HCT116 (cell line): ENCODE measurements at regions not wholly inside any gene's neighbourhood (a gene's known extent, or its start where the extent isn't known, plus 50 kb on each side); places are given as distances from the start of the nearest gene placed in this dataset.
A peak's percentile ranks its signal among the peaks of the same experiment; 100 is the strongest.

Experiments used
- ATAC-seq: fragments of 200-7000 bp; cut with Tn5 transposase; 2 replicates; pipeline ENCODE4 v1.9.1; 2020; ENCODE audit warnings: mild to moderate bottlenecking, moderate library complexity
- BruUV-seq: library from RNA; stranded (reverse); fragments of 400-500 nt; replicated peaks from 2 replicates; lab custom pipeline; 2021; lab: Mats Ljungman, UMichigan
- CTCF ChIA-PET: fragments of 300-600 bp; sonication (Branson Sonifier 250); formaldehyde crosslinking; loops from one replicate; lab custom pipeline; 2021; ENCODE audit warnings: antibody characterized with exemption; lab: Charles Lee
- POLR2A ChIA-PET: fragments of 300-600, 350-600 bp; sonication (Branson Sonifier 250); formaldehyde crosslinking; loops from one replicate; lab custom pipeline; 2021; ENCODE audit warnings: antibody characterized with exemption; lab: Charles Lee
- RAD21 ChIA-PET, 2 experiments: fragments of 300-600 bp; sonication (Branson Sonifier 250); formaldehyde crosslinking; loops; one replicate each; lab custom pipeline; 2023; ENCODE audit warnings: low total read pairs in 2 of 2; ENCODE audit not compliant: uncharacterized antibody in 2 of 2, unreplicated experiment in 2 of 2, low non-redundant PET in 1 of 2; lab: Charles Lee
- DNase-seq: peaks from one replicate; pipeline ENCODE4 v3.0.0-alpha.2; 2010; ENCODE audit warnings: low read depth, low spot score
- H2AFZ ChIP-seq: fragments of 200-600 bp; shearing (Covaris generic), sonication (generic); 2 replicates; pipeline ENCODE4 v1.6.1; 2017; ENCODE audit warnings: low read depth, mixed run types, mixed read lengths, antibody characterized with exemption, low read length; ENCODE audit not compliant: poor library complexity, severe bottlenecking
- H3K27ac ChIP-seq: 2 replicates; pipeline ENCODE4 v1.5.1; 2012; ENCODE audit warnings: low read depth, low read length
- H3K27me3 ChIP-seq: fragments of 200-600 bp; sonication (generic); 2 replicates; pipeline ENCODE4 v1.6.1; 2016; ENCODE audit warnings: mixed run types, low read length, mixed read lengths; ENCODE audit not compliant: insufficient read depth
- H3K36me3 ChIP-seq, 2 experiments: fragments of 200-500 bp in 1 of 2; fragments of 200-600 bp in 1 of 2; sonication (Bioruptor generic) in 1 of 2; sonication (generic) in 1 of 2; 2 replicates each; pipeline versions ENCODE4 v1.5.1 to v1.6.1; 2014 to 2016; ENCODE audit warnings: low read length in 2 of 2, inconsistent platforms in 1 of 2, mixed read lengths in 1 of 2, mixed run types in 1 of 2; ENCODE audit not compliant: insufficient read depth in 2 of 2, control insufficient read depth in 1 of 2
- H3K4me1 ChIP-seq, 2 experiments: fragments of 200-600 bp in 1 of 2; sonication (generic) in 1 of 2; 2 replicates each; pipeline versions ENCODE4 v1.5.1 to v1.6.1; 2012 to 2017; ENCODE audit warnings: low read length in 2 of 2, inconsistent platforms in 1 of 2, mild to moderate bottlenecking in 1 of 2, mixed read lengths in 1 of 2, mixed run types in 1 of 2, moderate library complexity in 1 of 2; ENCODE audit not compliant: insufficient read depth in 2 of 2, control insufficient read depth in 1 of 2
- H3K4me2 ChIP-seq: fragments of 200-600 bp; sonication (generic); 2 replicates; pipeline ENCODE4 v1.6.1; 2017; ENCODE audit warnings: mixed run types, low read length, mixed read lengths
- H3K4me3 ChIP-seq, 2 experiments: fragments of 200-600 bp in 1 of 2; sonication (generic) in 1 of 2; replicated peaks in 1 of 2; 2 replicates each; pipeline ENCODE4 v1.5.1; 2011 to 2016; ENCODE audit warnings: low read length in 2 of 2, control low read depth in 1 of 2, low read depth in 1 of 2, mild to moderate bottlenecking in 1 of 2, mixed read lengths in 1 of 2, mixed run types in 1 of 2
- H3K79me2 ChIP-seq: fragments of 200-600 bp; sonication (generic); 2 replicates; pipeline ENCODE4 v1.6.1; 2017; ENCODE audit warnings: mild to moderate bottlenecking, mixed run types, low read length, moderate library complexity, mixed read lengths; ENCODE audit not compliant: insufficient read depth
- H3K9ac ChIP-seq: fragments of 200-600 bp; sonication (generic); 2 replicates; pipeline ENCODE4 v1.6.1; 2016; ENCODE audit warnings: low read length, mixed read lengths
- H3K9me2 ChIP-seq: fragments of 200-600 bp; sonication (generic), shearing (Covaris generic); 2 replicates; pipeline ENCODE4 v1.6.1; 2017; ENCODE audit warnings: mixed run types, mild to moderate bottlenecking, moderate library complexity; ENCODE audit not compliant: insufficient read depth
- H3K9me3 ChIP-seq, 2 experiments: fragments of 200-500 bp in 1 of 2; fragments of 200-600 bp in 1 of 2; sonication (Bioruptor generic) in 1 of 2; sonication (generic) in 1 of 2; 2 replicates each; pipeline ENCODE4 v1.6.1; 2014 to 2017; ENCODE audit warnings: low read length in 2 of 2, mixed read lengths in 2 of 2, inconsistent platforms in 1 of 2, low read depth in 1 of 2, mild to moderate bottlenecking in 1 of 2, mixed run types in 1 of 2, moderate library complexity in 1 of 2; ENCODE audit not compliant: control insufficient read depth in 1 of 2, insufficient read depth in 1 of 2
- H4K20me1 ChIP-seq: fragments of 200-600 bp; sonication (generic), shearing (Covaris generic); 2 replicates; pipeline ENCODE4 v1.6.1; 2017; ENCODE audit warnings: mixed run types, mild to moderate bottlenecking, moderate library complexity; ENCODE audit not compliant: insufficient read depth
- CEBPB ChIP-seq: IDR thresholded peaks from 2 replicates; pipeline ENCODE4 v1.6.1; 2012; ENCODE audit warnings: low read depth
- EGR1 ChIP-seq: IDR thresholded peaks from 2 replicates; pipeline ENCODE4 v1.6.1; 2012; ENCODE audit warnings: low read depth
- FOSL1 ChIP-seq: IDR thresholded peaks from 2 replicates; pipeline ENCODE4 v1.6.1; 2012; ENCODE audit warnings: low read depth
- POLR2AphosphoS5 ChIP-seq: IDR thresholded peaks from 2 replicates; pipeline ENCODE4 v1.6.1; 2011; ENCODE audit warnings: mild to moderate bottlenecking, low read depth, low read length, moderate library complexity
- SIN3A ChIP-seq: IDR thresholded peaks from 2 replicates; pipeline ENCODE4 v1.6.1; 2012; ENCODE audit warnings: low read depth
- SP1 ChIP-seq: IDR thresholded peaks from 2 replicates; pipeline ENCODE4 v1.6.1; 2012; ENCODE audit warnings: low read depth
- SRF ChIP-seq: IDR thresholded peaks from 2 replicates; pipeline ENCODE4 v1.6.1; 2012; ENCODE audit warnings: low read depth
- TCF7L2 ChIP-seq: IDR thresholded peaks from 2 replicates; pipeline ENCODE4 v1.7.0; 2011; ENCODE audit warnings: borderline replicate concordance, inconsistent platforms; ENCODE audit not compliant: insufficient read depth, insufficient read length; ENCODE audit errors: extremely low read depth
- YY1 ChIP-seq: IDR thresholded peaks from 2 replicates; pipeline ENCODE4 v1.6.1; 2011; ENCODE audit warnings: low read length, low read depth, moderate library complexity, mild to moderate bottlenecking; ENCODE audit not compliant: insufficient replicate concordance; ENCODE audit errors: extremely low read depth
- intact Hi-C: fragments of 100-400 bp; cut with micrococcal nuclease; formaldehyde crosslinking; loops from 2 replicates; pipeline ENCODE4 v1.10.0; 2022
- TF ChIP-seq, protein P1 (sequence below): IDR thresholded peaks from 2 replicates; pipeline ENCODE4 v1.6.1; 2012; ENCODE audit warnings: low read depth

DNA sequence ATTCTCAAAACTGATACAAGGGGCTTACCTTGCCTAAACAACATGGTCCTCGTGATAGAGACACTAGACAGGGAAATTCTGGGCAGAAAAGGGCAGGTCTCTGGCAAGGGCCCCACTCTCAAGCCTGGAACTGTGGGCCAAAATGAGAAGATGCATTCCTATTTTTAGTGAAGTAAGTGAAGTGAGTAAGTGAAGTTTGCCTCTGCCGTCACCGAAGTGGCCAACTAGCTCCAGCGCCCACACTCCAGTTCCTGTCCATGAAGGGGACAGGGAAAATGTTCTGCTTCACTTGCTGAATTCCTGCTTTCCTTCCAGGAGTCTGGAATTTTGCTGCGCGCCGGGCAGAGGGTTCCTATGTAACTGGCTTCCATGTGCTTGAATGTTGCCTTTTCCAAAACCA is 1035.6 kb upstream of the TMEM132C start:
- Histone ChIP-seq H3K9ac (no peak overlapping the region), H3K4me2 (peak overlapping the region; percentile 49), H4K20me1 (no peaks in the 10 kb centered on the region), H2AFZ (no peak overlapping the region), H3K9me2 (no peaks in the 10 kb centered on the region), H3K79me2 (no peaks in the 10 kb centered on the region), H3K27ac (no peak overlapping the region), H3K36me3 (no peaks in the 10 kb centered on the region), H3K9me3 (no peaks in the 10 kb centered on the region), H3K4me3 (no peak overlapping the region), H3K4me1 (peaks cover 0 to 15% of the 10 kb centered on the region in 2 experiments; a peak in 2 of 4 replicates), H3K27me3 (no peaks in the 10 kb centered on the region)
- ChIA-PET CTCF (no interaction called here), POLR2A (no interaction called here), RAD21 (no interaction called here)
- no peak for ATAC-seq
- DNase-seq: no peak
- TF ChIP-seq SP1: no peak
- TF ChIP-seq, protein P1, sequence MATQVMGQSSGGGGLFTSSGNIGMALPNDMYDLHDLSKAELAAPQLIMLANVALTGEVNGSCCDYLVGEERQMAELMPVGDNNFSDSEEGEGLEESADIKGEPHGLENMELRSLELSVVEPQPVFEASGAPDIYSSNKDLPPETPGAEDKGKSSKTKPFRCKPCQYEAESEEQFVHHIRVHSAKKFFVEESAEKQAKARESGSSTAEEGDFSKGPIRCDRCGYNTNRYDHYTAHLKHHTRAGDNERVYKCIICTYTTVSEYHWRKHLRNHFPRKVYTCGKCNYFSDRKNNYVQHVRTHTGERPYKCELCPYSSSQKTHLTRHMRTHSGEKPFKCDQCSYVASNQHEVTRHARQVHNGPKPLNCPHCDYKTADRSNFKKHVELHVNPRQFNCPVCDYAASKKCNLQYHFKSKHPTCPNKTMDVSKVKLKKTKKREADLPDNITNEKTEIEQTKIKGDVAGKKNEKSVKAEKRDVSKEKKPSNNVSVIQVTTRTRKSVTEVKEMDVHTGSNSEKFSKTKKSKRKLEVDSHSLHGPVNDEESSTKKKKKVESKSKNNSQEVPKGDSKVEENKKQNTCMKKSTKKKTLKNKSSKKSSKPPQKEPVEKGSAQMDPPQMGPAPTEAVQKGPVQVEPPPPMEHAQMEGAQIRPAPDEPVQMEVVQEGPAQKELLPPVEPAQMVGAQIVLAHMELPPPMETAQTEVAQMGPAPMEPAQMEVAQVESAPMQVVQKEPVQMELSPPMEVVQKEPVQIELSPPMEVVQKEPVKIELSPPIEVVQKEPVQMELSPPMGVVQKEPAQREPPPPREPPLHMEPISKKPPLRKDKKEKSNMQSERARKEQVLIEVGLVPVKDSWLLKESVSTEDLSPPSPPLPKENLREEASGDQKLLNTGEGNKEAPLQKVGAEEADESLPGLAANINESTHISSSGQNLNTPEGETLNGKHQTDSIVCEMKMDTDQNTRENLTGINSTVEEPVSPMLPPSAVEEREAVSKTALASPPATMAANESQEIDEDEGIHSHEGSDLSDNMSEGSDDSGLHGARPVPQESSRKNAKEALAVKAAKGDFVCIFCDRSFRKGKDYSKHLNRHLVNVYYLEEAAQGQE: no peak
- no peak for TF ChIP-seq SIN3A
- TF ChIP-seq SRF: no peak
- TF ChIP-seq EGR1: no peak
- no peak for TF ChIP-seq TCF7L2
- no peak for TF ChIP-seq FOSL1
- no peak for TF ChIP-seq YY1
- TF ChIP-seq POLR2AphosphoS5: no peak
- TF ChIP-seq CEBPB: no peak
- intact Hi-C loops: no loop called here
- no TSS peak for BruUV-seq
